ENCODE measurements at regions not wholly inside any gene's neighbourhood (a gene's known extent, or its start where the extent isn't known, plus 50 kb on each side); places are given as distances from the start of the nearest gene placed in this dataset.

DNA sequence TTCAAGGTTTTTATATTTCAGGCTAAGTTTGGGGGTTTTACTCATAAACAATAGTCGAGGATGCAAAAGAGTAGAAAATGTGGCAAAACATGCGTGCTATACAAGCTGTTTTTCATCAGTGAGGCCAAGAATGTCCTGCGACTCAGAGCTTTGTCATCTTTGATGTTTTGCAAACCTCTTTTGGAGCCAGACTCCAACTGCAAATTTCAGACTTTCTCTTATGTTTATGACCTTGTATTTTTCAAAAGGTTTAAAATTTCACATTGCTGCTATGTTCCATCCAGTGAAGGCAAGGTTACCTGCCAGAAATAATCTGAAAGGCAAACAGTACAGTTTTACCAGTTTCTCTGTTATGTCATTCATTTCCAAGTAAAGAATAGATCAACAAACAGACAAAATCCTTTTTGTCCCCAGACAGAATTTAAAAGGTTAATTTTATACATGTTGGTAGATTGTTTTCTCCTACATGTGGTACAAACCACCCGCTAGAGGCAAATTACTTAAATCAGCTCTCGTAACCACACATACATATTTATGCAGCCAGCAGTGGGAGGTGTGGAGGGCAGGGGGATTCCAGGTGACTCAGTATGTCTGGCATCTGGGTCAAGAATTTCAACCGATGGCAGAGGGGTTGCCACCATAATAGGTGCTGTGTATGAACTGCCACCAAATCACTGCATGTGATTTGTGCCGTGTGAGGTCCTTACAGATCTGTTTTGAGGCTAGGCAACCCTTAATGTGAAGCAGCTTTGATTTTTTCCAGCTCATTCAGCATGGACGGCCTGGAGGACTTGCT, 119.8 kb upstream of the CPM start:
- no peak overlapping the region for H3K9ac ChIP-seq (ENCODE audit: insufficient read length)
- no peak overlapping the region for H3K27ac ChIP-seq
- no peak for DNase-seq (ENCODE audit: low read depth, low spot score)
- no peaks in the 10 kb centered on the region for H3K36me3 ChIP-seq (ENCODE audit: insufficient read depth, low read length)
- peak overlapping the region; percentile 43; the same call in 1 of the 2 replicates for H3K4me3 ChIP-seq
- H3K9me3 ChIP-seq (ENCODE audit: low read depth, low read length): no peaks in the 10 kb centered on the region
- peak; percentile 37 for TF ChIP-seq FOXP2 (optimal IDR thresholded peaks at IDR 0.05; ENCODE audit: control extremely low read depth, extremely low read length, insufficient read depth)
- TF ChIP-seq EZH2 (IDR thresholded peaks at IDR 0.05): no peak
- no peak for TF ChIP-seq POLR2AphosphoS5 (IDR thresholded peaks at IDR 0.05; ENCODE audit: borderline replicate concordance, low read depth, low read length)

DNA sequence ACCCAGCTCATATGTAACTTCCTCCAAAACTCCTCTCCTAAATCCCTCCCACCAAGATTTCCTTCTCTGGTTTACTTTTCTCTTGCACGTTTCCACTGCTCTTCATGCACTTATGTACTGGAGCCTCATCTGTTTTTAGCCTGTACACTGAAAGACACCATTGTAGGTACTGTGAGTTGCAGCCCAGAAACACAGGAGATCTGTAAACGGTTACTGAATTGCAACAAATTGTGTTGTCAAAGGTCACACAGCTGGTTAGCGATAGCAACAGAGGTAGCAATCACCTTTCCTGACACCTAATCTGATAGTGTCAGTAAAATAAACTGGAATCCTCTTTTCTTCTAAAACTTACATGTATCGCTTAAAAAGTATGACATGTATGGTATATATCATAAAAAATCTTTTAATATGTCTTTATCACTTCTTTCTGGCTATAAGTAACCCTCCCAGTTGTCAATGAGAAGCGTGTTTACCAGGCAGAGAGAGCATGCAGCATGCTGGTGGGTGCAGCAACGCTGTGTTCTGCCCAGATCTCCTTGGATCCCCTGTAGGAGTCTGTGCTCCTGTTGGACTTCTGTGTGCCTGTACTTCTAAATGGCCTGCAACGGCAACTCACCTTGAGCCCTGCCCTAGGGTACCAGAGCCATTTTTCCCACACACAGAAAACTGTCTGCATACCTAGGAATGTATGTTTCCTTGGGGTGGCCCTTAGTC, 121.5 kb upstream of the CPM start:
- no peaks in the 10 kb centered on the region for H3K36me3 ChIP-seq (ENCODE audit: insufficient read depth, low read length)
- H3K9me3 ChIP-seq (ENCODE audit: low read depth, low read length): no peaks in the 10 kb centered on the region
- H3K9ac ChIP-seq (ENCODE audit: insufficient read length): no peak overlapping the region
- H3K4me3 ChIP-seq: no peak overlapping the region
- TF ChIP-seq EZH2 (IDR thresholded peaks at IDR 0.05): no peak
- TF ChIP-seq FOXP2 (optimal IDR thresholded peaks at IDR 0.05; ENCODE audit: control extremely low read depth, extremely low read length, insufficient read depth): no peak
- TF ChIP-seq POLR2AphosphoS5 (IDR thresholded peaks at IDR 0.05; ENCODE audit: borderline replicate concordance, low read depth, low read length): no peak
- no peak for DNase-seq (ENCODE audit: low read depth, low spot score)
- no peak overlapping the region for H3K27ac ChIP-seq

DNA sequence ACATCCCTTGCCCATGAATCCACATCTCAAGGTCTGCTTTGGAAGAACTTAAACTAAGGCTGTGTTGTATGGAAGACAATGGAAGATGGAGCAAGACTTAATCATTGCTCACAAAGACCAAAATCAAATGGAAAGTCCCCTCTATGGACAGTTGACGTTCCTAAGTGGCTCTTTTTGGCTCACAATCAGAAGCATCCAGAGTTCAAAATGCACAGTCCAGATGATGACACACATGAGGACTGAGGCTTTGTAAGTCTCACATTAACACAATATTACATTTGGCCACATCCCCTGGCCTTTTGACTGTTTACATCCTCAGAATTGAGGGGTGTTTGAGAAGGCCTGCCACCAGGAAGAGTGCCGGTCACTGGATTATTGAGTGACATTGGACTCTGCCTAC, 122.3 kb upstream of the CPM start:
- no peak for DNase-seq (ENCODE audit: low read depth, low spot score)
- TF ChIP-seq FOXP2 (optimal IDR thresholded peaks at IDR 0.05; ENCODE audit: control extremely low read depth, extremely low read length, insufficient read depth) (no peak), POLR2AphosphoS5 (IDR thresholded peaks at IDR 0.05; ENCODE audit: borderline replicate concordance, low read depth, low read length) (no peak), EZH2 (IDR thresholded peaks at IDR 0.05) (no peak)
- no peak overlapping the region for H3K27ac ChIP-seq
- H3K36me3 ChIP-seq (ENCODE audit: insufficient read depth, low read length): no peaks in the 10 kb centered on the region
- H3K4me3 ChIP-seq: no peak overlapping the region
- H3K9ac ChIP-seq (ENCODE audit: insufficient read length): no peak overlapping the region
- no peaks in the 10 kb centered on the region for H3K9me3 ChIP-seq (ENCODE audit: low read depth, low read length)

DNA sequence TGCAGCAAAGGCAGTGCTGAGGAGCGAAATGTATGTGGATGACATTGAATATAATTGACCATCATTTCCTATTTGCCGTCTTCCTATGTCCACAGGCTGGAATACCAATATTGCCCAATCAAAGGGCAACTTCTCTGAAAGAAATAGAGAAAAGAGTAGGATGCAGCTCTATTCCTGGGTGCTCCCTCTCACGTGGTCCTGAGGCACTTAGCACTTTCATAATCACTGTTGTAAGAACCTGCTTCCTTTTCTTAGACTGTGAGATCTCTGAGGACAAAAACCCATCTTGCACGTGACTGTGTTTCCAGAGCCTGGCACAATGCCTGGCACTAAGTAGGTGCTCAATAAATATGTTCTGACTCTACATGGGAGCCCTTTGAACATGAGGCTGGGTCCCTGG, 122.7 kb upstream of the CPM start:
- Histone ChIP-seq H3K36me3 (ENCODE audit: insufficient read depth, low read length) (no peaks in the 10 kb centered on the region), H3K9ac (ENCODE audit: insufficient read length) (no peak overlapping the region), H3K27ac (no peak overlapping the region), H3K4me3 (no peak overlapping the region), H3K9me3 (ENCODE audit: low read depth, low read length) (no peaks in the 10 kb centered on the region)
- DNase-seq (ENCODE audit: low read depth, low spot score): no peak
- TF ChIP-seq POLR2AphosphoS5 (IDR thresholded peaks at IDR 0.05; ENCODE audit: borderline replicate concordance, low read depth, low read length) (no peak), FOXP2 (optimal IDR thresholded peaks at IDR 0.05; ENCODE audit: control extremely low read depth, extremely low read length, insufficient read depth) (no peak)

DNA sequence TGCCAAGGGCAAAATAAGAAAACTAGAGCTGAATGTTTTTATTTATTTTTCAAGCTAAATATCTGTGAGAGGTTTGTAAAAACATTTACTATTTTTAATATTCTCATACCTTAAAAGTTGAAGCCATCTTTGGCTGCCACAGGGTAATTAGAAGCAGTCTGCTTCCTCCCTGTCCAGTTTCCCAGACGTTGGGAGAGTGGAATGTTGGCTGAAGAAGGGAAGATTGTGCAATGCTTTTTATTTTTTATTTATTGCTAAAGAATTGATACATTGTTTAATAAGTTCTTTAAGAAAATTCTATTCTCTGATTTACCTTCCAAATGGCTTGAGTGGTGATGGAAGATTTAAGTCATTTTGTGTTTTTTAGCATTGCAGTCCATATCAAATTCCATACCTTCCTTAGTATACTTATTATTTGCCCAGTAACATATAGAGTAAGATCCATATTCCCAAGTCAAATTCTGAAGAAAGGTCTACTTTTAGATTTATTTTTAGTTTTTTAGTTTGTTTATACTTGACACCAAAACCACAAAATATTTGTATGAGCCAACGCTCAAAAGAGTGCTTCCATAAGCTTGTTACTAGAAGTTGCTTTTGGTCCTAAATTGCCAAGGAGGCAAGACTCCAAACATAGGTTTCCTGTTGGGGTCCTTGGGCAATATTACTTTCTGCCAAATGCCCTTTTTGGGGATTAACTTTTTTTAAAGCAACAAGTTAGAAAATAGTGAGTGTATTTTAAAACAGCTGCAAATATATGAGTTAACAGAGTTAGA, 124.0 kb upstream of the CPM start:
- no peak overlapping the region for H3K27ac ChIP-seq
- H3K4me3 ChIP-seq: no peak overlapping the region
- no peak overlapping the region for H3K9ac ChIP-seq (ENCODE audit: insufficient read length)
- no peak for DNase-seq (ENCODE audit: low read depth, low spot score)
- no peak for TF ChIP-seq FOXP2 (optimal IDR thresholded peaks at IDR 0.05; ENCODE audit: control extremely low read depth, extremely low read length, insufficient read depth)
- no peak for TF ChIP-seq EZH2 (IDR thresholded peaks at IDR 0.05)
- no peak for TF ChIP-seq POLR2AphosphoS5 (IDR thresholded peaks at IDR 0.05; ENCODE audit: borderline replicate concordance, low read depth, low read length)
- H3K36me3 ChIP-seq (ENCODE audit: insufficient read depth, low read length): no peaks in the 10 kb centered on the region
- no peaks in the 10 kb centered on the region for H3K9me3 ChIP-seq (ENCODE audit: low read depth, low read length)

DNA sequence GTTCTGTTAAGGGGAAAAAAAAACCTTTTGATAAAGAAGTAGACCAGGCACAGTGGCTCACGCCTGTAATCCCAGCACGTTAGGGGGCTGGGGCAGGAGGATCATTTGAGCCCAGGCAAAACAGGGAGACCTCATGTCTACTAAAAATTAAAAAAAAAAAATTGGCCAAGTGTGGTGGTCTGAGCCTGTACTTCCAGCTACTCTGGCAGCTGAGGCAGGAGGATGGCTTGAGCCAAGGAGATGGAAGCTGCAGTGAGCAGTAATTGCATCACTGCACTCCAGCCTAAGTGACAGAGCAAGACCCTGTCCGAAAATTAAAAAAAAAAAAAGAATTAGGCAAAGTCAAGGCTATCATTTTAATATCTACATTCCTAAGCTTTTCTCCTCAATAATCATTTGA, 124.8 kb upstream of the CPM start:
- no peak for DNase-seq (ENCODE audit: low read depth, low spot score)
- H3K9ac ChIP-seq (ENCODE audit: insufficient read length): no peak overlapping the region
- no peak overlapping the region for H3K4me3 ChIP-seq
- no peaks in the 10 kb centered on the region for H3K9me3 ChIP-seq (ENCODE audit: low read depth, low read length)
- H3K36me3 ChIP-seq (ENCODE audit: insufficient read depth, low read length): no peaks in the 10 kb centered on the region
- no peak overlapping the region for H3K27ac ChIP-seq
- TF ChIP-seq POLR2AphosphoS5 (IDR thresholded peaks at IDR 0.05; ENCODE audit: borderline replicate concordance, low read depth, low read length) (no peak), FOXP2 (optimal IDR thresholded peaks at IDR 0.05; ENCODE audit: control extremely low read depth, extremely low read length, insufficient read depth) (no peak), EZH2 (IDR thresholded peaks at IDR 0.05) (no peak)

DNA sequence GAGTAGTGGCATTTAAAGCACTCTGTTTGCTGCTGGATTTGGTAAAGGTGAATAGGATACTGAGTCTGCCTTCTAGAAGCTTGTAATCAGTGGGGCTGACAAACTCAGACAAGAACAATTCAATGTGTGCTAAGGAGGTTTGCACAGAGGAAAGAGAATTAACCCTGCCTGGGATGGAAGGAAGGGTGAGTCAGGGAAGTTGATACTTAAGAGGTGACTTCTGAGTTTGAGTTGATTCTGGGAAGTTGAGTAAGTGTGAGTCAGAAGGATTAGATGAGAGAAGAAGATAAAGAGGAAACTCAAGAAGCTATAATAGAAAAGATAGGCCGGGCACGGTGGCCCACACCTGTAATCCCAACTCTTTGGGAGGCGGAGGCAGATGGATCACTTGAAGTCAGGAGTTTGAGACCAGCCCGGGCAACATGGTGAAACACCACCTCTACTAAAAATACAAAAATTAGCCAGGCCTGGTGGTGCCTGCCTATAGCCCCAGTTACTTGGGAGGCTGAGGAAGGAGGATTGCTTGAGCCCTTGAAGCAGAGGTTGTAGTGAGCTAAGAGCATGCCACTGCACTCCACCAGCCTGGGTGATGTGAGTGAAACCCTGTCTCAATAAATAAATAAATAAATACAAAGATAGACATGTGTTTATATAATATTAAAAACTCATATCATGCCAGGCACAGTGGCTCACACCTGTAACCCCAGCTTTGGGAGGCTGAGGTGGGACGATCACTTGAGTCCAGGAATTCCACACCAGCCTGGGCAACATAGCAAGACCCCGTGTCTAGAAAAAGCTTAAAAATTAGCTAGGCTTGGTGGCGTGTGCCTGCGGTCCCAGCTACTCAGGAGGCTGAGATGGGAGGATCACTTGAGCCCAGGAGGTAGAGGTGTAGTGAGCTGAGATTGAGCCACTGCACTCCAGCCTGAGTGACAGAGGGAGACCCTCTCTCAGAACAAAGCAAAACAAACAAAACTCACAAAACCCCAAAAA, 126.8 kb upstream of the CPM start:
- H3K9ac ChIP-seq (ENCODE audit: insufficient read length): no peak overlapping the region
- H3K36me3 ChIP-seq (ENCODE audit: insufficient read depth, low read length): no peaks in the 10 kb centered on the region
- no peak overlapping the region for H3K4me3 ChIP-seq
- no peaks in the 10 kb centered on the region for H3K9me3 ChIP-seq (ENCODE audit: low read depth, low read length)
- H3K27ac ChIP-seq: no peak overlapping the region
- TF ChIP-seq POLR2AphosphoS5 (IDR thresholded peaks at IDR 0.05; ENCODE audit: borderline replicate concordance, low read depth, low read length) (no peak), EZH2 (IDR thresholded peaks at IDR 0.05) (no peak)
- DNase-seq (ENCODE audit: low read depth, low spot score): no peak
